GM18951 (cell line): ENCODE measurements at regions not wholly inside any gene's neighbourhood (a gene's known extent, or its start where the extent isn't known, plus 50 kb on each side); places are given as distances from the start of the nearest gene placed in this dataset.

Source experiments
- POLR2A ChIP-seq: IDR thresholded peaks from 4 replicates; pipeline ENCODE4 v1.6.1; 2011; ENCODE audit warnings: mild to moderate bottlenecking; ENCODE audit not compliant: insufficient read length, insufficient read depth; ENCODE audit errors: extremely low read depth
- in situ Hi-C: fragments of 300-500 bp; cut with MboI; formaldehyde crosslinking; loops from one replicate; pipeline ENCODE4 v1.12.0; 2022; ENCODE audit warnings: low sequenced_read_pairs, mixed read lengths, inconsistent platforms; ENCODE audit not compliant: unreplicated experiment

- in situ Hi-C loops, result no loop called here
- TF ChIP-seq POLR2A, result no peak
These were observed 110.9 kb downstream of the GALR1 start for GRCh38 chr18:77360315-77361190.

- in situ Hi-C loops, result no loop called here
- TF ChIP-seq POLR2A, result no peak
These were observed 111.7 kb downstream of the GALR1 start for GRCh38 chr18:77361382-77361781.

GRCh38 chr18:77365667-77366066, 116.0 kb downstream of the GALR1 start:
- TF ChIP-seq POLR2A, result no peak
- in situ Hi-C loops, result no loop called here

- no peak for TF ChIP-seq POLR2A
- in situ Hi-C loops, result no loop called here
These were observed 116.5 kb downstream of the GALR1 start for GRCh38 chr18:77366067-77366719.

GRCh38 chr18:77366720-77367641, 117.3 kb downstream of the GALR1 start:
- no peak for TF ChIP-seq POLR2A
- in situ Hi-C loops, result no loop called here

GRCh38 chr18:77369644-77370043, 120.0 kb downstream of the GALR1 start:
- TF ChIP-seq POLR2A, result no peak

GRCh38 chr18:77373730-77374445, 124.2 kb downstream of the GALR1 start:
- in situ Hi-C loops, result no loop called here
- TF ChIP-seq POLR2A, result no peak

More at GRCh38 chr18:77369644-77370043, 120.0 kb downstream of the GALR1 start:
- in situ Hi-C loops, result no loop called here

- in situ Hi-C loops, result no loop called here
- TF ChIP-seq POLR2A, result no peak
These were observed 124.8 kb downstream of the GALR1 start for GRCh38 chr18:77374446-77374805.

- in situ Hi-C loops, result no loop called here
These were observed 126.5 kb downstream of the GALR1 start for GRCh38 chr18:77376043-77376732.

GRCh38 chr18:77376733-77377094, 127.1 kb downstream of the GALR1 start:
- in situ Hi-C loops, result no loop called here
- no peak for TF ChIP-seq POLR2A

More at GRCh38 chr18:77376043-77376732, 126.5 kb downstream of the GALR1 start:
- TF ChIP-seq POLR2A, result no peak

GRCh38 chr18:77377813-77378212, 128.2 kb downstream of the GALR1 start:
- in situ Hi-C loops, result no loop called here
- TF ChIP-seq POLR2A, result no peak

GRCh38 chr18:77379976-77380509, 130.4 kb downstream of the GALR1 start:
- in situ Hi-C loops, result no loop called here
- no peak for TF ChIP-seq POLR2A
